Hepatocyte (in vitro differentiated cells): ENCODE measurements at regions not wholly inside any gene's neighbourhood (a gene's known extent, or its start where the extent isn't known, plus 50 kb on each side); places are given as distances from the start of the nearest gene placed in this dataset.
"Not testable (repeated sequence)": the region's sequence is repeated elsewhere in the genome, so short reads cannot be mapped to it uniquely, and the experiment has no call there.

Source experiments
- DNase-seq: peaks from one replicate; pipeline ENCODE4 v3.0.0-alpha.2; 2016; ENCODE audit warnings: low spot score
- H2AFZ ChIP-seq: fragments of 200-600 bp; sonication (generic); 2 replicates; pipeline ENCODE4 v1.6.0; 2016; ENCODE audit warnings: antibody characterized with exemption, mild to moderate bottlenecking
- H3K27ac ChIP-seq: fragments of 200-600 bp; sonication (generic); 2 replicates; pipeline ENCODE4 v1.5.1; 2016; ENCODE audit warnings: mild to moderate bottlenecking
- H3K27me3 ChIP-seq: fragments of 200-600 bp; sonication (generic); 2 replicates; pipeline ENCODE4 v1.6.1; 2016
- H3K36me3 ChIP-seq: fragments of 200-600 bp; sonication (generic); replicated peaks from 2 replicates; pipeline ENCODE4 v1.5.1; 2016; ENCODE audit warnings: low read depth; ENCODE audit not compliant: insufficient read depth
- H3K4me1 ChIP-seq: fragments of 200-600 bp; sonication (generic); 2 replicates; pipeline ENCODE4 v1.5.1; 2016; ENCODE audit warnings: mild to moderate bottlenecking, moderate library complexity; ENCODE audit not compliant: insufficient read depth
- H3K4me2 ChIP-seq: fragments of 200-600 bp; sonication (generic); 2 replicates; pipeline ENCODE4 v1.6.0; 2016
- H3K4me3 ChIP-seq: fragments of 200-600 bp; sonication (generic); 2 replicates; pipeline ENCODE4 v1.5.1; 2016; ENCODE audit warnings: mild to moderate bottlenecking
- H3K79me2 ChIP-seq: fragments of 200-600 bp; sonication (generic); 2 replicates; pipeline ENCODE4 v1.6.0; 2017; ENCODE audit warnings: mild to moderate bottlenecking
- H3K9me2 ChIP-seq: fragments of 200-600 bp; sonication (generic); replicated peaks from 2 replicates; pipeline ENCODE4 v1.6.0; 2017; ENCODE audit warnings: mild to moderate bottlenecking; ENCODE audit not compliant: insufficient read depth
- H3K9me3 ChIP-seq: fragments of 200-600 bp; sonication (generic); 2 replicates; pipeline ENCODE4 v1.5.1; 2016; ENCODE audit warnings: low read depth, mild to moderate bottlenecking
- H4K20me1 ChIP-seq: fragments of 200-600 bp; sonication (generic); 2 replicates; pipeline ENCODE4 v1.6.0; 2016; ENCODE audit warnings: mild to moderate bottlenecking; ENCODE audit not compliant: insufficient read depth, poor library complexity, severe bottlenecking
- CTCF ChIP-seq: fragments of 200-600 bp; sonication (generic); IDR thresholded peaks from 2 replicates; pipeline ENCODE4 v1.5.1; 2016; ENCODE audit warnings: antibody characterized with exemption, mild to moderate bottlenecking; ENCODE audit not compliant: poor library complexity
- EZH2 ChIP-seq: fragments of 200-600 bp; sonication (generic); IDR thresholded peaks from 2 replicates; pipeline ENCODE4 v1.6.1; 2016; ENCODE audit warnings: antibody characterized with exemption, mild to moderate bottlenecking, borderline replicate concordance
- EZH2phosphoT487 ChIP-seq: fragments of 200-600 bp; sonication (generic); IDR thresholded peaks from one replicate; pipeline ENCODE4 v1.6.1; 2018; ENCODE audit warnings: antibody characterized with exemption, mild to moderate bottlenecking, low read depth, moderate library complexity; ENCODE audit not compliant: unreplicated experiment, severe bottlenecking
- WGBS: methylation state at CpG from one replicate; pipeline ENCODE4 v1.1.6; 2016; ENCODE audit warnings: low lambda C conversion rate; ENCODE audit errors: missing lambda C conversion rate; 5-methylcytosine and 5-hydroxymethylcytosine counted together

GRCh38 chr5:117614408-117614807 lies 1039.8 kb upstream of the SEMA6A start:
- Histone ChIP-seq H3K4me1 (no peaks in the 10 kb centered on the region), H3K4me3 (no peak overlapping the region), H3K27me3 (no peaks in the 10 kb centered on the region), H3K36me3 (no peaks in the 10 kb centered on the region), H3K9me3 (no peaks in the 10 kb centered on the region), H4K20me1 (no peaks in the 10 kb centered on the region), H3K4me2 (no peak overlapping the region), H3K9me2 (no peaks in the 10 kb centered on the region), H3K79me2 (no peaks in the 10 kb centered on the region), H3K27ac (no peak overlapping the region), H2AFZ (no peak overlapping the region)
- no peak for TF ChIP-seq EZH2
- TF ChIP-seq CTCF, result no peak
- no peak for TF ChIP-seq EZH2phosphoT487
- DNase-seq, result no peak
- WGBS, result 93% methylated on average over 2 of the region's 2 CpGs

GRCh38 chr5:117604845-117605244 lies 1030.2 kb upstream of the SEMA6A start:
- 85% methylated on average over 2 of the region's 2 CpGs for WGBS
- no peak for DNase-seq
- no peaks in the 10 kb centered on the region for H3K36me3 ChIP-seq
- H4K20me1 ChIP-seq, result no peaks in the 10 kb centered on the region
- no peak for TF ChIP-seq EZH2phosphoT487
- TF ChIP-seq CTCF, result no peak
- no peak for TF ChIP-seq EZH2
- H3K79me2 ChIP-seq, result no peaks in the 10 kb centered on the region
- no peak overlapping the region for H3K4me2 ChIP-seq
- no peak overlapping the region for H2AFZ ChIP-seq
- no peaks in the 10 kb centered on the region for H3K4me1 ChIP-seq
- H3K4me3 ChIP-seq, result no peak overlapping the region
- no peaks in the 10 kb centered on the region for H3K27me3 ChIP-seq
- H3K27ac ChIP-seq, result no peak overlapping the region
- no peaks in the 10 kb centered on the region for H3K9me3 ChIP-seq
- no peaks in the 10 kb centered on the region for H3K9me2 ChIP-seq

GRCh38 chr5:117599811-117600210 lies 1025.2 kb upstream of the SEMA6A start:
- H3K27ac ChIP-seq, H3K4me1 ChIP-seq, H3K9me3 ChIP-seq, H3K27me3 ChIP-seq, H3K36me3 ChIP-seq, H3K4me3 ChIP-seq, H4K20me1 ChIP-seq, H3K79me2 ChIP-seq, H3K4me2 ChIP-seq, H3K9me2 ChIP-seq, DNase-seq, H2AFZ ChIP-seq: not testable (repeated sequence)
- WGBS, result 100% methylated on average over 9 of the region's 36 CpGs

- H3K4me1 ChIP-seq, result no peaks in the 10 kb centered on the region
- H3K36me3 ChIP-seq, result no peaks in the 10 kb centered on the region
- H3K27me3 ChIP-seq, result no peaks in the 10 kb centered on the region
- WGBS, result 72% methylated on average over 4 of the region's 4 CpGs
- no peak overlapping the region for H3K4me2 ChIP-seq
- H3K27ac ChIP-seq, result no peak overlapping the region
- H3K79me2 ChIP-seq, result no peaks in the 10 kb centered on the region
- TF ChIP-seq CTCF (no peak), EZH2 (no peak), EZH2phosphoT487 (no peak)
- DNase-seq, result no peak
- H3K4me3 ChIP-seq, result no peak overlapping the region
- no peak overlapping the region for H2AFZ ChIP-seq
- H3K9me2 ChIP-seq, result no peaks in the 10 kb centered on the region
- H3K9me3 ChIP-seq, result no peaks in the 10 kb centered on the region
- H4K20me1 ChIP-seq, result no peaks in the 10 kb centered on the region
Observed at GRCh38 chr5:117594166-117594565, 1019.5 kb upstream of the SEMA6A start.
